HPDE6-E6E7 (cell line): ENCODE measurements at regions not wholly inside any gene's neighbourhood (a gene's known extent, or its start where the extent isn't known, plus 50 kb on each side); places are given as distances from the start of the nearest gene placed in this dataset.
"Not testable (repeated sequence)": the region's sequence is repeated elsewhere in the genome, so short reads cannot be mapped to it uniquely, and the experiment has no call there.

Experiments used
- DNase-seq: peaks from one replicate; pipeline ENCODE4 v3.0.0; 2011; ENCODE audit warnings: missing footprints; ENCODE audit errors: extremely low spot score

GRCh38 chr17:31748881-31749280 lies 110.2 kb downstream of the COPRS start:
- no peak for DNase-seq

GRCh38 chr17:31746884-31747495 lies 112.1 kb downstream of the COPRS start:
- no peak for DNase-seq

GRCh38 chr17:31745964-31746600 lies 113.0 kb downstream of the COPRS start:
- no peak for DNase-seq

- no peak for DNase-seq
Measured at GRCh38 chr17:31744511-31744951, 114.5 kb downstream of the COPRS start.

- DNase-seq = no peak
Measured at GRCh38 chr17:31743797-31744196, 115.2 kb downstream of the COPRS start.

GRCh38 chr17:31741371-31741770 lies 117.7 kb downstream of the COPRS start:
- DNase-seq = no peak

GRCh38 chr17:31740611-31741082 lies 118.4 kb downstream of the COPRS start:
- DNase-seq = no peak

- DNase-seq = no peak
Measured at GRCh38 chr17:31738996-31739699, 119.9 kb downstream of the COPRS start.

- DNase-seq = no peak
Measured at GRCh38 chr17:31738488-31738887, 120.6 kb downstream of the COPRS start.

- no peak for DNase-seq
Measured at GRCh38 chr17:31738067-31738466, 121.0 kb downstream of the COPRS start.

GRCh38 chr17:31736855-31737625 lies 122.0 kb downstream of the COPRS start:
- no peak for DNase-seq

- no peak for DNase-seq
Measured at GRCh38 chr17:31733326-31733725, 125.7 kb downstream of the COPRS start.

- not testable (repeated sequence) for DNase-seq
Measured at GRCh38 chr17:31731585-31732154, 127.4 kb downstream of the COPRS start.

- no peak for DNase-seq
Measured at GRCh38 chr17:31731118-31731517, 127.9 kb downstream of the COPRS start.

- DNase-seq = peak; percentile 73
Measured at GRCh38 chr17:31726980-31727427, 132.0 kb downstream of the COPRS start.

- DNase-seq = no peak
Measured at GRCh38 chr17:31724619-31725018, 134.4 kb downstream of the COPRS start.

- DNase-seq = no peak
Measured at GRCh38 chr17:31724026-31724425, 135.0 kb downstream of the COPRS start.

GRCh38 chr17:31722251-31723056 lies 136.6 kb downstream of the COPRS start:
- DNase-seq = no peak

- DNase-seq = no peak
Measured at GRCh38 chr17:31721291-31722025, 137.6 kb downstream of the COPRS start.

GRCh38 chr17:31717251-31717650 lies 141.8 kb downstream of the COPRS start:
- not testable (repeated sequence) for DNase-seq
